ENCODE measurements at regions not wholly inside any gene's neighbourhood (a gene's known extent, or its start where the extent isn't known, plus 50 kb on each side); places are given as distances from the start of the nearest gene placed in this dataset.
A peak's percentile ranks its signal among the peaks of the same experiment; 100 is the strongest.
"Not testable (repeated sequence)": the region's sequence is repeated elsewhere in the genome, so short reads cannot be mapped to it uniquely, and the experiment has no call there.

DNA sequence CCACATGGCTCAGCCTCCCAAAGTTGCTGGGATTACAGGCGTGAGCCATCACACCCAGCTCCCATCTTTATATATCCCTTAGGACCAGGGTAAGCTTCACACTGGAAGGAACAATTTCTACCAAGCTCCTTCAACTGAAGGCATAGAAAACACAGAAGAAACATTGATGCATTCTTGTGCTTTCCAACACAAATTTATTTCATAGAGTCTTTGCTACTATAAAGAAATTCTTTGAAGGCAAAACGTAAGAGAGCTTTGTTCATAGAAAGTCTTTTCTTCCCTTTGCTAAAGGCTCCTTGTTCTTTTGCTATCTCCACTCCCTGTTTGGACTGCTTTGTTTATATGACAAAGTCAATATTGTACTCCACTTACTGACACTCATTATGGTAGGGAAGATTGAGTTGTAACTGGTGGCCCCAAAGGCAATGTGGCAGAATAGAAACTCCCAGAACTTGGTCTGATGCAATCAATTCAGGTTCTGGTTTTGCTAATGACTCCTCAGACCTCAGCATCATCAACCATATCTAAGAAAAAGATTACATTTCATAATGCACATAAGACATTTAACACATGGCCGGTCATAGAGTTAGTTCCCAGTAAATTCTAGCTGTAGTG, 97.4 kb upstream of the CLINT1 start:
- no peak for DNase-seq

GRCh38 chr5:157955541-157956172, 96.7 kb upstream of the CLINT1 start:
- DNase-seq = no peak

- no peak for DNase-seq
These were observed 93.4 kb upstream of the CLINT1 start for GRCh38 chr5:157952374-157952685.

GRCh38 chr5:157951673-157952373, 92.9 kb upstream of the CLINT1 start:
- DNase-seq = no peak

- no peak for DNase-seq
These were observed 90.6 kb upstream of the CLINT1 start for GRCh38 chr5:157949520-157949919.

GRCh38 chr5:157948738-157949410, 89.9 kb upstream of the CLINT1 start:
- DNase-seq = peak; percentile 81

DNA sequence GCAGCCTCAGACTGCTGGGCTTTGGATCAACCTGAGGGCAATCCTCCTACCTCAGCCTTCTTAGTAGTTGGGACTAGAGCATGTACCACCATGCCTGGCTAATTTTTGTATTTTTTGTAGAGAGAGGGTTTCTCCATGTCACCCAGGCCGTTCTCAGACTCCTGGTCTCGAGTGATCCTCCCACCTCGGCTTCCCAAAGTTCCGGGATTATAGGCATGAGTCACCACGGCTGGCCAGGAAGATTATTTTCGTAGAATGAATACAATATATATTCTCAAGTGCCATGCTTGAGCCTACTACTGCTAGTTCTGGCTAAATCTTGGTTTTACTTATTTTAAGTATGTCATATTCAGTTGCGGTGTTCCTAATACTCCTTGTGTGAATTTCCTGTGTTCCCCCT, 88.2 kb upstream of the CLINT1 start:
- no peak for DNase-seq

GRCh38 chr5:157945822-157946221, 86.9 kb upstream of the CLINT1 start:
- not testable (repeated sequence) for DNase-seq

GRCh38 chr5:157944938-157945337, 86.0 kb upstream of the CLINT1 start:
- DNase-seq = no peak

DNA sequence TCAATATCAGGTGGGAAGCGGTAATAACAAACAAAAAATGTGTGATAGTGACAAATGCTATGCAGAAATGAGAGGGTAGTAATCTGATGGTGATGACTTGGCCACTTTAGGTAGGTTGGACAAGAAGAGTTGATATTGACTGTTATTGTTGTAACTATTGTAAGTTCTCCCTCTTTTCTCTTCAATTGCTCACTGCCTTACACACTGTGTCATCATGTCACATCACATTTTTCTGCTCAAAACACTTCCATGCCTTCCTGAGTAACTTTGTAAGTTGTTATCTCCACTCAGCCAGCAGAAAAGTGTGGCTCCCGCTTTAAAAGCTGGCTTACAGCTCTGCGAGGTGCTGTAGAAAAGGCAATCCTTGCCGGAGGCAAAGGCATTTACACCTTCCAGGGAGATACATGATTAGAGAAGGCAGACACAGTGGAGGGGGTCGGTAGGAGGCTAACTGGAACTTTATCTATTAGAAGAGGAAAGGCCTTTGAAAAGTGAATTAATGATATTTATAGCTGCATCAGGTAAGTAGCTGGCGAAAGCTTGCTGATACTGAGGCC, 85.2 kb upstream of the CLINT1 start:
- DNase-seq = no peak

DNA sequence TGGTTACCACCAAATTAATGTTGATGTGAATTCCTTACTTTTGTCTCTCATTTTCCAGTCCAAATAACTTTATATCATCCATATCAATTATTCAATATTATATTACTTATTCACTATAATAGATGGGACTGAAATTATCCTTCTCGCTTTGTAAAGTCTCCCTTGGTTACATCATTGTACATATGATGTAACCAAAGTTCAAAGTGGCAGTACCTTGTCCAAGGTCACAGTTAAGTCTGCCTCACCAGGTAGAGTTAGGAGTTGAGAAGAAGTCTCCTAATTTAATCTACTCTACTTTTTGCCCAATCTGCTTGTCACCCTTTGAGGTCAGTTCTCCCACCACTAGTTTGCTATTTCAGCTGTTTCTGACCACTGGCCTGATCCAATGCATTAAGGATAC, 83.7 kb upstream of the CLINT1 start:
- no peak for DNase-seq

DNA sequence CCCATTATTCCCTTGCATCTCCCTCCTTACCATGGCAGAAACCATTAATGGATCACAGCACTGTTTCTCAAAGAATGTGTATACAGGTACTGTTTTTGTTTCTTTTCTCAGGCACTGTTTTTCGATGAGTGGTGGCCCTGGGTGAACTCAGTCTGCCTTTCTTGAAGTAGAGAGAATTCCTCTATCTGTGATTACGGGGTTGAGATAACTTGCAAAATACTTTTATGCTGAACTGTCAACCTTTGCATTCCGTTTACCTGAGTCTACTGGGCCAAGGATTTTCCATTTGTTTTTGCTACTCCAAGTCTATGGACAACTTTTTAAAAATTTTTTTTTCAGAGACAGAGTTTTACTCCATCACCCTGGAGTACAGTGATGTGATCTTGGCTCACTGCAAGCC, 82.7 kb upstream of the CLINT1 start:
- no peak for DNase-seq

- DNase-seq = not testable (repeated sequence)
These were observed 79.2 kb upstream of the CLINT1 start for GRCh38 chr5:157938101-157938500.

- not testable (repeated sequence) for DNase-seq
These were observed 78.0 kb upstream of the CLINT1 start for GRCh38 chr5:157936776-157937501.

- no peak for DNase-seq
These were observed 75.7 kb upstream of the CLINT1 start for GRCh38 chr5:157934600-157934999.

- no peak for DNase-seq
These were observed 74.1 kb upstream of the CLINT1 start for GRCh38 chr5:157933005-157933404.

- no peak for DNase-seq
These were observed 71.8 kb upstream of the CLINT1 start for GRCh38 chr5:157930710-157931109.

- no peak for DNase-seq
These were observed 68.0 kb upstream of the CLINT1 start for GRCh38 chr5:157926977-157927376.

- no peak for DNase-seq
These were observed 67.1 kb upstream of the CLINT1 start for GRCh38 chr5:157925786-157926671.

GRCh38 chr5:157924931-157925729, 66.2 kb upstream of the CLINT1 start:
- no peak for DNase-seq

GRCh38 chr5:157924490-157924889, 65.5 kb upstream of the CLINT1 start:
- no peak for DNase-seq
